HG02981 (cell line): ENCODE measurements at regions not wholly inside any gene's neighbourhood (a gene's known extent, or its start where the extent isn't known, plus 50 kb on each side); places are given as distances from the start of the nearest gene placed in this dataset.
"Not testable (repeated sequence)": the region's sequence is repeated elsewhere in the genome, so short reads cannot be mapped to it uniquely, and the experiment has no call there.

Source experiments
- ATAC-seq: cut with Tn5 transposase; IDR thresholded peaks from one replicate; pipeline ENCODE4 v1.9.1; 2021; ENCODE audit warnings: mild to moderate bottlenecking, moderate library complexity; ENCODE audit not compliant: unreplicated experiment

GRCh38 chr10:35963685-35964084 is 321.6 kb upstream of the FZD8 start:
- no peak for ATAC-seq

- ATAC-seq: no peak
Observed at GRCh38 chr10:35961501-35961900, 319.4 kb upstream of the FZD8 start.

- ATAC-seq: no peak
Observed at GRCh38 chr10:35959252-35959651, 317.2 kb upstream of the FZD8 start.

- ATAC-seq: not testable (repeated sequence)
Observed at GRCh38 chr10:35958609-35959008, 316.5 kb upstream of the FZD8 start.

GRCh38 chr10:35950701-35951100 is 308.6 kb upstream of the FZD8 start:
- ATAC-seq: no peak

- no peak for ATAC-seq
Observed at GRCh38 chr10:35950226-35950625, 308.1 kb upstream of the FZD8 start.

- no peak for ATAC-seq
Observed at GRCh38 chr10:35949811-35950211, 307.7 kb upstream of the FZD8 start.

GRCh38 chr10:35946556-35946955 is 304.5 kb upstream of the FZD8 start:
- no peak for ATAC-seq

- ATAC-seq: no peak
Observed at GRCh38 chr10:35942057-35942456, 300.0 kb upstream of the FZD8 start.

- ATAC-seq: no peak
Observed at GRCh38 chr10:35940141-35941041, 298.3 kb upstream of the FZD8 start.

GRCh38 chr10:35938160-35938559 is 296.1 kb upstream of the FZD8 start:
- ATAC-seq: no peak

- no peak for ATAC-seq
Observed at GRCh38 chr10:35937546-35937945, 295.4 kb upstream of the FZD8 start.

- ATAC-seq: no peak
Observed at GRCh38 chr10:35934642-35934995, 292.5 kb upstream of the FZD8 start.

- ATAC-seq: no peak
Observed at GRCh38 chr10:35933940-35934641, 292.0 kb upstream of the FZD8 start.

- no peak for ATAC-seq
Observed at GRCh38 chr10:35933491-35933890, 291.4 kb upstream of the FZD8 start.

GRCh38 chr10:35929962-35930361 is 287.9 kb upstream of the FZD8 start:
- ATAC-seq: not testable (repeated sequence)

GRCh38 chr10:35928748-35929147 is 286.7 kb upstream of the FZD8 start:
- no peak for ATAC-seq

- ATAC-seq: no peak
Observed at GRCh38 chr10:35927990-35928488, 285.9 kb upstream of the FZD8 start.

- no peak for ATAC-seq
Observed at GRCh38 chr10:35927341-35927740, 285.2 kb upstream of the FZD8 start.

- ATAC-seq: no peak
Observed at GRCh38 chr10:35926846-35927245, 284.8 kb upstream of the FZD8 start.

GRCh38 chr10:35925493-35925892 is 283.4 kb upstream of the FZD8 start:
- no peak for ATAC-seq

- ATAC-seq: no peak
Observed at GRCh38 chr10:35924759-35925158, 282.7 kb upstream of the FZD8 start.
